Hepatocyte (in vitro differentiated cells): ENCODE measurements at regions not wholly inside any gene's neighbourhood (a gene's known extent, or its start where the extent isn't known, plus 50 kb on each side); places are given as distances from the start of the nearest gene placed in this dataset.

Source experiments
- DNase-seq: peaks from one replicate; pipeline ENCODE4 v3.0.0-alpha.2; 2016; ENCODE audit warnings: low spot score
- H2AFZ ChIP-seq: fragments of 200-600 bp; sonication (generic); 2 replicates; pipeline ENCODE4 v1.6.0; 2016; ENCODE audit warnings: antibody characterized with exemption, mild to moderate bottlenecking
- H3K27ac ChIP-seq: fragments of 200-600 bp; sonication (generic); 2 replicates; pipeline ENCODE4 v1.5.1; 2016; ENCODE audit warnings: mild to moderate bottlenecking
- H3K27me3 ChIP-seq: fragments of 200-600 bp; sonication (generic); 2 replicates; pipeline ENCODE4 v1.6.1; 2016
- H3K36me3 ChIP-seq: fragments of 200-600 bp; sonication (generic); replicated peaks from 2 replicates; pipeline ENCODE4 v1.5.1; 2016; ENCODE audit warnings: low read depth; ENCODE audit not compliant: insufficient read depth
- H3K4me1 ChIP-seq: fragments of 200-600 bp; sonication (generic); 2 replicates; pipeline ENCODE4 v1.5.1; 2016; ENCODE audit warnings: mild to moderate bottlenecking, moderate library complexity; ENCODE audit not compliant: insufficient read depth
- H3K4me2 ChIP-seq: fragments of 200-600 bp; sonication (generic); 2 replicates; pipeline ENCODE4 v1.6.0; 2016
- H3K4me3 ChIP-seq: fragments of 200-600 bp; sonication (generic); 2 replicates; pipeline ENCODE4 v1.5.1; 2016; ENCODE audit warnings: mild to moderate bottlenecking
- H3K79me2 ChIP-seq: fragments of 200-600 bp; sonication (generic); 2 replicates; pipeline ENCODE4 v1.6.0; 2017; ENCODE audit warnings: mild to moderate bottlenecking
- H3K9me2 ChIP-seq: fragments of 200-600 bp; sonication (generic); replicated peaks from 2 replicates; pipeline ENCODE4 v1.6.0; 2017; ENCODE audit warnings: mild to moderate bottlenecking; ENCODE audit not compliant: insufficient read depth
- H3K9me3 ChIP-seq: fragments of 200-600 bp; sonication (generic); 2 replicates; pipeline ENCODE4 v1.5.1; 2016; ENCODE audit warnings: low read depth, mild to moderate bottlenecking
- H4K20me1 ChIP-seq: fragments of 200-600 bp; sonication (generic); 2 replicates; pipeline ENCODE4 v1.6.0; 2016; ENCODE audit warnings: mild to moderate bottlenecking; ENCODE audit not compliant: insufficient read depth, poor library complexity, severe bottlenecking
- EZH2 ChIP-seq: fragments of 200-600 bp; sonication (generic); IDR thresholded peaks from 2 replicates; pipeline ENCODE4 v1.6.1; 2016; ENCODE audit warnings: antibody characterized with exemption, mild to moderate bottlenecking, borderline replicate concordance
- EZH2phosphoT487 ChIP-seq: fragments of 200-600 bp; sonication (generic); IDR thresholded peaks from one replicate; pipeline ENCODE4 v1.6.1; 2018; ENCODE audit warnings: antibody characterized with exemption, mild to moderate bottlenecking, low read depth, moderate library complexity; ENCODE audit not compliant: unreplicated experiment, severe bottlenecking
- WGBS: methylation state at CpG from one replicate; pipeline ENCODE4 v1.1.6; 2016; ENCODE audit warnings: low lambda C conversion rate; ENCODE audit errors: missing lambda C conversion rate; 5-methylcytosine and 5-hydroxymethylcytosine counted together
- TF ChIP-seq, protein P1 (sequence below): fragments of 200-600 bp; sonication (generic); IDR thresholded peaks from 2 replicates; pipeline ENCODE4 v1.5.1; 2016; ENCODE audit warnings: antibody characterized with exemption, mild to moderate bottlenecking; ENCODE audit not compliant: poor library complexity

DNA sequence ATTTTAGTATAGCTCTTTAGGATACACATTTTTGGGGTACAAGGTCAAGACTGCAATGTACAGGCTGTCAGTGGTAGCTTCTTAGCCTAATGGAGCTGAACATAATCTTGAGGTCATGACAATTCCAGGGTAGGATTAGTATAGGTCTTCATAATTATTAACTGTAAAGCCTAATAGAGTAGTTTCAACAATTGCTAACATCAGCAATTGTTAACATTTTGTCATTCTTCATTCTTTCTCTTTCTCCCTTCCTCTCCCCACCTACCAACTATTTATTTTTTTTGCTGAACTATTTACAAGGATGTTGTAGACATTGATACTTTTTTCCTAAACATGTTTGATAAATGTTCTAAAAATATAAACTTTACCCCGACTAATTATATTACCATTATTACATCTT, 461.3 kb upstream of the DCC start:
- TF ChIP-seq EZH2 (no peak), EZH2phosphoT487 (no peak)
- no peaks in the 10 kb centered on the region for H3K36me3 ChIP-seq
- 90% methylated on average over 1 of the region's 1 CpG for WGBS

DNA sequence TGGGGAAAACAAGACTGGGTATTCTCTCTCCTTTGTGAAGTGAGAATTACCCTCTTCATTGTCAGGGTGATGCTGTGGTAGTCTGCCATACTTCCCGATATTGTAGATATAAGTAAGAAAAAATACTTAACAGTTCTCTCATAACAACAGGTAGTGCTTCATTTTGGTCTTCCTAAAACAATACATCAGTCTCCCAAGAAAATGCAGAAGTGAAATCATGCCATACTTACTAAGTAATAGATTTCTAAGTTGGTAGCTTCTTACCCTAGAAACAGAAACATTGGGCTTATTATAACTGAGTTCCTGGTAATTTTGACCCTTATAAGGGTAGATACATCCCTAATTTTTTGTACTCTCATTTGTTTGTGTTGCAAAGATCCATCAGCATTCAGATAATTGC, 460.7 kb upstream of the DCC start:
- Histone ChIP-seq H4K20me1 (no peaks in the 10 kb centered on the region), H3K36me3 (no peaks in the 10 kb centered on the region), H3K9me3 (no peaks in the 10 kb centered on the region), H3K27ac (no peak overlapping the region), H3K27me3 (no peaks in the 10 kb centered on the region), H3K4me1 (no peaks in the 10 kb centered on the region), H3K4me2 (no peak overlapping the region), H2AFZ (no peak overlapping the region), H3K9me2 (no peaks in the 10 kb centered on the region), H3K4me3 (no peak overlapping the region), H3K79me2 (no peaks in the 10 kb centered on the region)
- WGBS = 92% methylated on average over 1 of the region's 1 CpG
- DNase-seq = no peak
- TF ChIP-seq, protein P1, sequence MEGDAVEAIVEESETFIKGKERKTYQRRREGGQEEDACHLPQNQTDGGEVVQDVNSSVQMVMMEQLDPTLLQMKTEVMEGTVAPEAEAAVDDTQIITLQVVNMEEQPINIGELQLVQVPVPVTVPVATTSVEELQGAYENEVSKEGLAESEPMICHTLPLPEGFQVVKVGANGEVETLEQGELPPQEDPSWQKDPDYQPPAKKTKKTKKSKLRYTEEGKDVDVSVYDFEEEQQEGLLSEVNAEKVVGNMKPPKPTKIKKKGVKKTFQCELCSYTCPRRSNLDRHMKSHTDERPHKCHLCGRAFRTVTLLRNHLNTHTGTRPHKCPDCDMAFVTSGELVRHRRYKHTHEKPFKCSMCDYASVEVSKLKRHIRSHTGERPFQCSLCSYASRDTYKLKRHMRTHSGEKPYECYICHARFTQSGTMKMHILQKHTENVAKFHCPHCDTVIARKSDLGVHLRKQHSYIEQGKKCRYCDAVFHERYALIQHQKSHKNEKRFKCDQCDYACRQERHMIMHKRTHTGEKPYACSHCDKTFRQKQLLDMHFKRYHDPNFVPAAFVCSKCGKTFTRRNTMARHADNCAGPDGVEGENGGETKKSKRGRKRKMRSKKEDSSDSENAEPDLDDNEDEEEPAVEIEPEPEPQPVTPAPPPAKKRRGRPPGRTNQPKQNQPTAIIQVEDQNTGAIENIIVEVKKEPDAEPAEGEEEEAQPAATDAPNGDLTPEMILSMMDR = no peak
- TF ChIP-seq EZH2 (no peak), EZH2phosphoT487 (no peak)

More for the DNA sequence above, 461.3 kb upstream of the DCC start:
- no peaks in the 10 kb centered on the region for H3K79me2 ChIP-seq
- H3K27ac ChIP-seq = no peak overlapping the region
- no peaks in the 10 kb centered on the region for H3K27me3 ChIP-seq
- no peaks in the 10 kb centered on the region for H4K20me1 ChIP-seq
- no peak overlapping the region for H3K4me2 ChIP-seq
- H3K4me3 ChIP-seq = no peak overlapping the region
- no peak for DNase-seq
- no peak overlapping the region for H2AFZ ChIP-seq
- H3K9me2 ChIP-seq = no peaks in the 10 kb centered on the region
- no peaks in the 10 kb centered on the region for H3K9me3 ChIP-seq
- no peaks in the 10 kb centered on the region for H3K4me1 ChIP-seq

DNA sequence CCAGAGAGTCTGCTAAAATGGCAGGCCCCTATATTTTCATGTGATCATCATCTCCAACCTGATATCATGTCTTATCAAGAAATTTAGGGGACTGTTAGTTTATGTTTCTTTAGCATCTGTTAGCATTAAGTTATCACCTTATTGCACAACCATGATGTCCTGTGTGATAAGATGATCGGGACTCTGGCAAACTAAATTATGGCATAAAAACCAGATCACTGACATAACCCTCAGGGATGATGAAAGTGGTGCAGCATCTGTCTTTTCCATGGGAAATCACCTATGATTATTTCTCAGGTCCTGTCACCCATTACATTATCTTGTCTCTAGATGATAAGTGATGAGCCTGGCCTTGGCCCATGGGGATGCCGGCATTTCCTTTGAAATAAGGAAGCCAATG, 458.6 kb upstream of the DCC start:
- Histone ChIP-seq H3K4me1 (no peaks in the 10 kb centered on the region), H4K20me1 (no peaks in the 10 kb centered on the region), H3K4me2 (no peak overlapping the region), H3K9me2 (no peaks in the 10 kb centered on the region), H3K27ac (no peak overlapping the region), H3K79me2 (no peaks in the 10 kb centered on the region), H2AFZ (no peak overlapping the region), H3K36me3 (no peaks in the 10 kb centered on the region), H3K4me3 (no peak overlapping the region), H3K27me3 (no peaks in the 10 kb centered on the region), H3K9me3 (no peaks in the 10 kb centered on the region)
- 83% methylated on average over 2 of the region's 2 CpGs for WGBS
- DNase-seq = no peak
- TF ChIP-seq EZH2phosphoT487 (no peak), EZH2 (no peak)
- TF ChIP-seq, protein P1 = no peak

DNA sequence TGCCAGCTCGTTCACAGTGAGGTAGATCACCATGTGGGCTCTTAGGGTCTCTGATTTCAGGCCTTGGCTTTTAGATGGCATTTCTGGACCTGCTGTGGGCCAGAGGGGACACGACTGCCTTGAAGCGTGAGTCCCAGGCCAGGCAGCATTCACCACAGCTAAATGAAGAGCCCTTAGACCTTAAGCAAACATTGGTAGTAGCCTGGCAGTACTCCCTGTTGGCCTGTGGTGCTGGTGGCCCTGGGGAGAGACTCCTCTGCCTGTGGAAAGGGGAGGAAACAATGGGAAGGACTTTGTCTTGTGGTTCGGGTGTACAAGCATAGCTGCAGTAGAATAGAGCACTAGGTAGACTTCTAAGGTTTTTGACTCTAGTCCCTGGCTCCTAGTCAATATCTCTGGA, 456.0 kb upstream of the DCC start:
- DNase-seq = no peak
- Histone ChIP-seq H2AFZ (no peak overlapping the region), H4K20me1 (no peaks in the 10 kb centered on the region), H3K4me3 (no peak overlapping the region), H3K79me2 (no peaks in the 10 kb centered on the region), H3K27me3 (no peaks in the 10 kb centered on the region), H3K9me2 (no peaks in the 10 kb centered on the region), H3K9me3 (no peaks in the 10 kb centered on the region), H3K27ac (no peak overlapping the region), H3K36me3 (no peaks in the 10 kb centered on the region), H3K4me2 (no peak overlapping the region), H3K4me1 (no peaks in the 10 kb centered on the region)
- TF ChIP-seq, protein P1 = no peak
- TF ChIP-seq EZH2 = no peak
- no peak for TF ChIP-seq EZH2phosphoT487
- WGBS = 78% methylated on average over 4 of the region's 4 CpGs
